Loucy (cell line): ENCODE measurements at regions not wholly inside any gene's neighbourhood (a gene's known extent, or its start where the extent isn't known, plus 50 kb on each side); places are given as distances from the start of the nearest gene placed in this dataset.

Source experiments
- CTCF ChIP-seq: fragments of 200-600 bp; sonication (generic); conservative IDR thresholded peaks from 2 replicates; pipeline ENCODE4 v1.5.1; 2014; ENCODE audit warnings: mild to moderate bottlenecking, antibody characterized with exemption, low read length
- EZH2phosphoT487 ChIP-seq: fragments of 200-600 bp; IDR thresholded peaks from 2 replicates; pipeline ENCODE4 v1.6.1; 2018; ENCODE audit warnings: antibody characterized with exemption, mild to moderate bottlenecking, moderate library complexity, borderline replicate concordance

DNA sequence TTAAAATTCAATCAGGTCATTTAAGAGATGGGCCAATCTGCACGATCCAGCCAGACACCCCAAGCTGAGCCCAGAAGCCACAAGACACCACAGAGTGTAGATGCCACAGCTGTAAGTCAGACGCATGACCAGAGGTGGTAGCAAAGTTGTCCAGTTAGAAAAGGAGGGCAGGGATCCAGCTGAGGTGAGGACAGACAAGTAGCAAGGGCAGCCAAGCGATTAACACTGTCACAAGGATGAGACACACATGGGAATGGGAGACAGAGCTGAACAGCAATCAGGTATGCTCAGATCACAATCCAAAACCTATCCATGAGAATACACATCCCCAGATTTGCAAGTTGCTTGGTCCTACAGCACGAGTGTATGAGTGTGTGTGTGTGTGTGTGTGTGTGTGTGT lies 143.4 kb upstream of the STK17B start:
- TF ChIP-seq CTCF, result no peak
- no peak for TF ChIP-seq EZH2phosphoT487
